ENCODE measurements at regions not wholly inside any gene's neighbourhood (a gene's known extent, or its start where the extent isn't known, plus 50 kb on each side); places are given as distances from the start of the nearest gene placed in this dataset.
"Not testable (repeated sequence)": the region's sequence is repeated elsewhere in the genome, so short reads cannot be mapped to it uniquely, and the experiment has no call there.

- TF ChIP-seq CTCF (IDR thresholded peaks at IDR 0.05; ENCODE audit: low read length, missing control alignments): no peak
- DNase-seq (ENCODE audit: low read depth): no peak
- no peak overlapping the region for H3K4me3 ChIP-seq (replicated peaks; ENCODE audit: low read depth, low read length)
Observed at GRCh38 chr5:96201503-96201902, 231.5 kb downstream of the PCSK1 start.

GRCh38 chr5:96200641-96201040 lies 232.4 kb downstream of the PCSK1 start:
- no peak overlapping the region for H3K4me3 ChIP-seq (replicated peaks; ENCODE audit: low read depth, low read length)
- no peak for TF ChIP-seq CTCF (IDR thresholded peaks at IDR 0.05; ENCODE audit: low read length, missing control alignments)
- no peak for DNase-seq (ENCODE audit: low read depth)

- no peak for TF ChIP-seq CTCF (IDR thresholded peaks at IDR 0.05; ENCODE audit: low read length, missing control alignments)
- DNase-seq (ENCODE audit: low read depth): no peak
- no peak overlapping the region for H3K4me3 ChIP-seq (replicated peaks; ENCODE audit: low read depth, low read length)
Observed at GRCh38 chr5:96199713-96200183, 233.3 kb downstream of the PCSK1 start.

GRCh38 chr5:96198356-96199058 lies 234.5 kb downstream of the PCSK1 start:
- DNase-seq (ENCODE audit: low read depth): peak; percentile 73
- no peak for TF ChIP-seq CTCF (IDR thresholded peaks at IDR 0.05; ENCODE audit: low read length, missing control alignments)
- H3K4me3 ChIP-seq (replicated peaks; ENCODE audit: low read depth, low read length): no peak overlapping the region

GRCh38 chr5:96197767-96198166 lies 235.3 kb downstream of the PCSK1 start:
- H3K4me3 ChIP-seq (replicated peaks; ENCODE audit: low read depth, low read length); DNase-seq (ENCODE audit: low read depth): not testable (repeated sequence)

GRCh38 chr5:96197347-96197746 lies 235.7 kb upstream of the ELL2 start:
- TF ChIP-seq CTCF (IDR thresholded peaks at IDR 0.05; ENCODE audit: low read length, missing control alignments): no peak
- DNase-seq (ENCODE audit: low read depth): no peak
- H3K4me3 ChIP-seq (replicated peaks; ENCODE audit: low read depth, low read length): no peak overlapping the region

GRCh38 chr5:96196890-96197289 lies 235.2 kb upstream of the ELL2 start:
- no peak for TF ChIP-seq CTCF (IDR thresholded peaks at IDR 0.05; ENCODE audit: low read length, missing control alignments)
- H3K4me3 ChIP-seq (replicated peaks; ENCODE audit: low read depth, low read length): no peak overlapping the region
- DNase-seq (ENCODE audit: low read depth): no peak

All from fibroblast of pulmonary artery (primary cell).